Suppressor macrophage (primary cell): ENCODE measurements at regions not wholly inside any gene's neighbourhood (a gene's known extent, or its start where the extent isn't known, plus 50 kb on each side); places are given as distances from the start of the nearest gene placed in this dataset.
"Not testable (repeated sequence)": the region's sequence is repeated elsewhere in the genome, so short reads cannot be mapped to it uniquely, and the experiment has no call there.

Source experiments
- DNase-seq, 4 experiments: peaks; one replicate each; pipeline ENCODE4 v3.0.0-alpha.2; 2020 to 2022

DNA sequence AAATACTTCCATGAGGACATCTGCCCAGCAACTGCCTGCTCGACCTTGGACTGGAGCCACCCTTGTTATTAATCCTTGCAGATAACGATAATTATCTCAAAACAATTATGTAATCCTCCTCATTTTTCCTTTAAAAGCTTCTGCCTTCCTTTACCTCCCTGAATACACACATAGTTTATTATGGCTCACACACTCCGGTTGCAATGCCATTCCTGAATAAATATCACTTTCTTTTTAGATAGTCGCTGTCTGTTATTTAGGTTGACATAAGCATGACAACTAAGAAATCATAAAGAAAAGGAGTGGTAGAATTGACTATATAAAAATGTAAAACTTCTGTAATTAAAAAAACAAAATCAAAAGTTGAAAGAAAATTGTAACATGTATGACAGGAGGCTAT lies 64.8 kb downstream of the B4GALT7 start:
- not testable (repeated sequence) for DNase-seq

GRCh38 chr5:177665172-177665571 lies 65.2 kb downstream of the B4GALT7 start:
- not testable (repeated sequence) for DNase-seq

DNA sequence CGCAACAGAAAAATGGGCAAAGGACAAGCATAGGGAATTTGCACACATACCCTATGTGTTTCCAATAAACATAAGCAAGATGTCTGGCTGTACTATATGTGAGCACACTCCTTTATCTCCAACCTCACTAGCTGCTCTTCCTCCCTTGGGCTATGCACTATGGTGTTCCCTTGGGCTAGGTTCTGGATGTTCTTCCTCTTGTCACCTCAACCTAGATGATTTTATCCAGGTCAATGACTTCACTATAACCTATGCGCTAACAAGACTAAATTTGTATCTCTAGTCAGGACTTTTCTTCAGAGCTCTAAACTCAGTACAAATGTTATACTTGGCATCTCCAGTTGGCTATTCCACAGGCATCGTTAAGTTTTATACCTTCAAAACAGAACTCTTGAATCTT lies 66.0 kb downstream of the B4GALT7 start:
- not testable (repeated sequence) for DNase-seq

- not testable (repeated sequence) for DNase-seq
Measured at GRCh38 chr5:177671035-177671754, 71.3 kb downstream of the B4GALT7 start.

GRCh38 chr5:177671755-177672690 lies 72.1 kb downstream of the B4GALT7 start:
- peak; percentile 59 to 91 (median 74) for DNase-seq
